Body of pancreas (tissue), 4 donors: ENCODE measurements at regions not wholly inside any gene's neighbourhood (a gene's known extent, or its start where the extent isn't known, plus 50 kb on each side); places are given as distances from the start of the nearest gene placed in this dataset.

Experiments
- POLR2A ChIP-seq, 3 donors: fragments of 450-650 bp; IDR thresholded peaks; one replicate each; pipeline ENCODE4 v1.6.1; 2016; ENCODE audit warnings: antibody characterized with exemption in 3 of 3, mild to moderate bottlenecking in 2 of 3
- TF ChIP-seq, protein P1 (sequence below), 7 experiments: fragments of 450-650 bp in 4 of 7; fragments of 200-600 bp in 3 of 7; sonication (generic) in 3 of 7; IDR thresholded peaks; one replicate each; pipeline ENCODE4 v1.5.1; 2016 to 2019; ENCODE audit warnings: antibody characterized with exemption in 7 of 7

GRCh38 chr12:73362666-73363065, 1090.5 kb downstream of the TRHDE start:
- TF ChIP-seq, protein P1, sequence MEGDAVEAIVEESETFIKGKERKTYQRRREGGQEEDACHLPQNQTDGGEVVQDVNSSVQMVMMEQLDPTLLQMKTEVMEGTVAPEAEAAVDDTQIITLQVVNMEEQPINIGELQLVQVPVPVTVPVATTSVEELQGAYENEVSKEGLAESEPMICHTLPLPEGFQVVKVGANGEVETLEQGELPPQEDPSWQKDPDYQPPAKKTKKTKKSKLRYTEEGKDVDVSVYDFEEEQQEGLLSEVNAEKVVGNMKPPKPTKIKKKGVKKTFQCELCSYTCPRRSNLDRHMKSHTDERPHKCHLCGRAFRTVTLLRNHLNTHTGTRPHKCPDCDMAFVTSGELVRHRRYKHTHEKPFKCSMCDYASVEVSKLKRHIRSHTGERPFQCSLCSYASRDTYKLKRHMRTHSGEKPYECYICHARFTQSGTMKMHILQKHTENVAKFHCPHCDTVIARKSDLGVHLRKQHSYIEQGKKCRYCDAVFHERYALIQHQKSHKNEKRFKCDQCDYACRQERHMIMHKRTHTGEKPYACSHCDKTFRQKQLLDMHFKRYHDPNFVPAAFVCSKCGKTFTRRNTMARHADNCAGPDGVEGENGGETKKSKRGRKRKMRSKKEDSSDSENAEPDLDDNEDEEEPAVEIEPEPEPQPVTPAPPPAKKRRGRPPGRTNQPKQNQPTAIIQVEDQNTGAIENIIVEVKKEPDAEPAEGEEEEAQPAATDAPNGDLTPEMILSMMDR (IDR thresholded peaks at IDR 0.05) = no peak
- no peak for TF ChIP-seq POLR2A (IDR thresholded peaks at IDR 0.05)
